HepG2 (cell line): ENCODE measurements at regions not wholly inside any gene's neighbourhood (a gene's known extent, or its start where the extent isn't known, plus 50 kb on each side); places are given as distances from the start of the nearest gene placed in this dataset.

Experiments used
- ATAC-seq: fragments of 200-7000 bp; cut with Tn5 transposase; 3 replicates; pipeline ENCODE4 v1.9.1; 2020; ENCODE audit warnings: mild to moderate bottlenecking, moderate library complexity
- BruUV-seq: library from RNA; stranded (reverse); fragments of 400-500 nt; replicated peaks from 2 replicates; lab custom pipeline; 2021; lab: Mats Ljungman, UMichigan
- CTCF ChIA-PET: fragments of 300-600 bp; formaldehyde crosslinking; extraction: SDS; loops from one replicate; lab custom pipeline; 2021; ENCODE audit warnings: low total read pairs, inconsistent platforms, low intra/inter-chr PET ratio; lab: Yijun Ruan, JAX
- POLR2A ChIA-PET: fragments of 350-600 bp; sonication (Branson Sonifier 250); formaldehyde crosslinking; loops from one replicate; lab custom pipeline; 2020; ENCODE audit warnings: antibody characterized with exemption, inconsistent platforms; lab: Yijun Ruan, JAX
- DNase-seq: peaks from one replicate; pipeline ENCODE4 v3.0.0-alpha.2; 2015; ENCODE audit warnings: low spot score
- FAIRE-seq: peaks from 3 replicates; lab custom pipeline; 2011; peaks lifted over from hg19 to GRCh38; lab: Jason Lieb, UNC
- H2AFZ ChIP-seq: one replicate; pipeline ENCODE4 v1.6.1; 2011; ENCODE audit warnings: low read length, inconsistent platforms
- H3K27ac ChIP-seq: fragments of 300-600 bp; 3 replicates; pipeline ENCODE4 v1.8.0; 2011; ENCODE audit warnings: mixed run types, mild to moderate bottlenecking, mixed read lengths, low read length, inconsistent platforms; ENCODE audit not compliant: insufficient read depth; ENCODE audit errors: extremely low read length
- H3K27me3 ChIP-seq, 2 experiments: fragments of 200-600 bp in 1 of 2; 2 replicates in 1 of 2; 3 replicates in 1 of 2; pipeline versions ENCODE4 v1.6.0 to v1.8.0; 2011; ENCODE audit warnings: low read length in 2 of 2, mild to moderate bottlenecking in 2 of 2, moderate library complexity in 2 of 2, inconsistent platforms in 1 of 2; ENCODE audit not compliant: insufficient read depth in 2 of 2, control insufficient read depth in 1 of 2
- H3K36me3 ChIP-seq, 2 experiments: fragments of 200-600 bp in 1 of 2; replicated peaks in 1 of 2; 2 replicates in 1 of 2; 3 replicates in 1 of 2; pipeline versions ENCODE4 v1.5.1 to v1.8.0; 2011; ENCODE audit warnings: low read length in 2 of 2, inconsistent platforms in 1 of 2; ENCODE audit not compliant: insufficient read depth in 2 of 2, control insufficient read depth in 1 of 2
- H3K4me1 ChIP-seq: 2 replicates; pipeline ENCODE4 v1.5.1; 2012; ENCODE audit warnings: low read length, inconsistent platforms; ENCODE audit not compliant: insufficient read depth
- H3K4me2 ChIP-seq: 2 replicates; pipeline ENCODE4 v1.6.0; 2011; ENCODE audit warnings: low read depth, low read length, inconsistent platforms
- H3K4me3 ChIP-seq, 3 experiments: fragments of 200-600 bp in 1 of 3; sonication (generic), shearing (Covaris generic) in 1 of 3; replicated peaks in 1 of 3; 2 replicates each; pipeline ENCODE4 v1.5.1; 2011 to 2016; ENCODE audit warnings: low read length in 3 of 3, inconsistent platforms in 2 of 3, low read depth in 2 of 3, mild to moderate bottlenecking in 2 of 3, control low read depth in 1 of 3, mixed read lengths in 1 of 3; ENCODE audit not compliant: insufficient read depth in 1 of 3
- H3K79me2 ChIP-seq: one replicate; pipeline ENCODE4 v1.6.1; 2011; ENCODE audit warnings: low read length, inconsistent platforms; ENCODE audit not compliant: insufficient read depth
- H3K9ac ChIP-seq: 2 replicates; pipeline ENCODE4 v1.6.0; 2011; ENCODE audit warnings: mild to moderate bottlenecking, low read depth, low read length, inconsistent platforms; ENCODE audit not compliant: insufficient read depth
- H3K9me3 ChIP-seq: 2 replicates; pipeline ENCODE4 v1.5.1; 2012; ENCODE audit warnings: mild to moderate bottlenecking, low read length
- H4K20me1 ChIP-seq: 2 replicates; pipeline ENCODE4 v1.6.0; 2011; ENCODE audit warnings: inconsistent platforms, mild to moderate bottlenecking, low read length, moderate library complexity; ENCODE audit not compliant: insufficient read depth
- ADNP ChIP-seq: sonication (generic); formaldehyde crosslinking; IDR thresholded peaks from 2 replicates; pipeline ENCODE4 v1.4.0; 2020; ENCODE audit warnings: missing genetic modification reagents
- HNRNPK ChIP-seq: fragments of 200-400 bp; formaldehyde crosslinking; IDR thresholded peaks from 2 replicates; pipeline ENCODE4 v1.6.1; 2018; ENCODE audit warnings: low read length, low read depth, moderate library complexity, mild to moderate bottlenecking; ENCODE audit not compliant: poor library complexity, severe bottlenecking
- HOXA5 ChIP-seq: sonication (generic); formaldehyde crosslinking; IDR thresholded peaks from 2 replicates; pipeline ENCODE4 v1.4.0; 2020; ENCODE audit warnings: missing genetic modification reagents
- KIAA2018 ChIP-seq: sonication (generic); formaldehyde crosslinking; IDR thresholded peaks from 2 replicates; pipeline ENCODE4 v1.5.0; 2020; ENCODE audit warnings: mild to moderate bottlenecking, missing genetic modification reagents, borderline replicate concordance
- SIN3B ChIP-seq: fragments of 150-350 bp; IDR thresholded peaks from 2 replicates; pipeline ENCODE4 v1.6.1; 2014; ENCODE audit warnings: low read length
- TRIM22 ChIP-seq: fragments of 450-650 bp; IDR thresholded peaks from 2 replicates; pipeline ENCODE4 v1.6.1; 2017
- ZNF235 ChIP-seq: sonication (generic); formaldehyde crosslinking; IDR thresholded peaks from 2 replicates; pipeline ENCODE4 v1.8.1; 2023; ENCODE audit warnings: mild to moderate bottlenecking, missing genetic modification reagents, borderline replicate concordance
- ZNF687 ChIP-seq: sonication (generic); formaldehyde crosslinking; IDR thresholded peaks from 2 replicates; pipeline ENCODE4 v1.5.1; 2020; ENCODE audit warnings: mild to moderate bottlenecking, missing genetic modification reagents, moderate library complexity
- ZNF740 ChIP-seq: sonication (generic); formaldehyde crosslinking; IDR thresholded peaks from 2 replicates; pipeline ENCODE4 v1.4.0; 2020; ENCODE audit warnings: missing genetic modification reagents
- ZNF792 ChIP-seq: IDR thresholded peaks from 2 replicates; pipeline ENCODE4 v1.6.1; 2016
- WGBS: methylation state at CpG from one replicate; pipeline ENCODE4 v1.1.6; 2017; ENCODE audit warnings: low lambda C conversion rate; 5-methylcytosine and 5-hydroxymethylcytosine counted together
- in situ Hi-C: cut with HindIII; loops from 2 replicates; pipeline ENCODE4 v1.10.0; 2017; ENCODE audit warnings: low pct_unique_long_range_greater_than_20kb; ENCODE audit not compliant: extremely low pct_ligation_motif_present
- intact Hi-C: fragments of 100-400 bp; cut with micrococcal nuclease; formaldehyde crosslinking; loops from one replicate; pipeline ENCODE4 v1.10.0; 2022; ENCODE audit not compliant: unreplicated experiment

DNA sequence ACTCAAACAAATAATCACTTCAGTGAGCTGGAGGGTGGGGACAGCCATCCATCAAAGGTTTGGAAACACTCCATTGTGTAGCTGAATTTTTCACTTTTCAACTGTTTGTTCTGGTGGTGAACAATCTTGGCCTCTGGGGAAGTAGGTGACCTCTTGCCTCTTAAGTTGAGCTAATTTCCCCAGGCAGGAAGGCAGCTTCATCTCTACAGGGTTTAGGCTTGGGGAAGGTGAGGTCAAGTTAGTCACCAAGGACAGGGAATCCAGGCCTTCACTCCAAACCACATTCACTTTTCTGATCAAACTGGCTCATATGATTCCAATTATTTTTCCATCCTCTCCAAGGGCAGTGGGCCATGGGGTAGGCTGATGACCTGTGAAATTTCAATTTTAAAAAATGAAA lies 138.3 kb upstream of the HABP2 start (continued):
- TF ChIP-seq TRIM22 (no peak), ZNF792 (CRISPR knock-in tag) (no peak), KIAA2018 (no peak), HOXA5 (no peak)

DNA sequence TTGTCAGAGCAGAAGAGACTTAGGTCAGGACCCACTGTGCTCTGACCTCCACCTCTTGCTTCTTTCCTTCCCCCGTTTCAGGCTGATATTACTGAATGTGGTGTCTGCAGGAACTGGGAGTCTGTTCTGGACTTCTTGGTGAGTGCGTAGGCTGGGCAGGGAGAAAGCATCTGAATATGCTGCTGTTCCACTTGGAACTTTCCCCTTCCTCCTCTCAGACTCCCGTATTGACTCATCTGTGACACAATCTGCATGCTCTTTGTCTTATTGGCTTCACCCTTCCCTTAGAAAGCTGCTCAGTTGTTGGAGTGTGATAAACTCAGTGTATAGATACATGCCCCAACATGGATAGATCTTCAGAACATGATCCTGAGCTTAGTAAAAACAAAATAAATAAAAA lies 137.6 kb upstream of the HABP2 start:
- CTCF ChIA-PET, result no interaction called here
- in situ Hi-C loops, result no loop called here
- 0 out of 5 replicates have a peak, but pooled peaks cover 0 to 1% of the 10 kb centered on the region in 2 experiments for H3K27me3 ChIP-seq
- POLR2A ChIA-PET, result no interaction called here
- no TSS peak for BruUV-seq
- no peak overlapping the region for H2AFZ ChIP-seq
- no peaks in the 10 kb centered on the region for H3K36me3 ChIP-seq
- no peak for FAIRE-seq
- no peaks in the 10 kb centered on the region for H4K20me1 ChIP-seq
- ATAC-seq, result no peak
- intact Hi-C loops, result no loop called here
- 26% methylated on average over 3 of the region's 3 CpGs for WGBS
- H3K27ac ChIP-seq, result no peak overlapping the region
- no peak overlapping the region for H3K4me3 ChIP-seq
- DNase-seq, result no peak
- no peak overlapping the region for H3K9ac ChIP-seq
- H3K4me1 ChIP-seq, result no peaks in the 10 kb centered on the region
- H3K9me3 ChIP-seq, result peaks cover 8% of the 10 kb centered on the region; the same call in 1 of the 2 replicates
- H3K4me2 ChIP-seq, result no peak overlapping the region
- no peaks in the 10 kb centered on the region for H3K79me2 ChIP-seq
- TF ChIP-seq ZNF687 (CRISPR knock-in tag), result no peak
- no peak for TF ChIP-seq ZNF235 (CRISPR knock-in tag)
- no peak for TF ChIP-seq ZNF740 (CRISPR knock-in tag)
- TF ChIP-seq SIN3B, result no peak
- TF ChIP-seq ADNP (CRISPR knock-in tag), result no peak
- no peak for TF ChIP-seq HNRNPK
